Endothelial cell (in vitro differentiated cells): ENCODE measurements at regions not wholly inside any gene's neighbourhood (a gene's known extent, or its start where the extent isn't known, plus 50 kb on each side); places are given as distances from the start of the nearest gene placed in this dataset.

Experiments
- DNase-seq: peaks from one replicate; pipeline ENCODE4 v3.0.0; 2021; ENCODE audit warnings: low spot score
- H3K27ac Mint-ChIP-seq: one replicate; pipeline ENCODE4 v1.8.0; 2021; ENCODE audit warnings: mixed read lengths, inconsistent platforms; ENCODE audit not compliant: unreplicated experiment
- H3K27me3 Mint-ChIP-seq: one replicate; pipeline ENCODE4 v1.8.0; 2021; ENCODE audit warnings: mild to moderate bottlenecking, moderate library complexity, mixed read lengths, inconsistent platforms; ENCODE audit not compliant: unreplicated experiment
- H3K36me3 Mint-ChIP-seq: one replicate; pipeline ENCODE4 v1.8.0; 2021; ENCODE audit warnings: mild to moderate bottlenecking, low read depth, mixed read lengths, inconsistent platforms; ENCODE audit not compliant: unreplicated experiment
- H3K4me1 Mint-ChIP-seq: one replicate; pipeline ENCODE4 v1.8.0; 2021; ENCODE audit warnings: mild to moderate bottlenecking, mixed read lengths, inconsistent platforms; ENCODE audit not compliant: unreplicated experiment
- H3K4me3 Mint-ChIP-seq: one replicate; pipeline ENCODE4 v1.8.0; 2021; ENCODE audit warnings: mild to moderate bottlenecking, mixed read lengths, inconsistent platforms; ENCODE audit not compliant: unreplicated experiment
- H3K9me3 Mint-ChIP-seq: one replicate; pipeline ENCODE4 v1.8.0; 2021; ENCODE audit warnings: mixed read lengths, inconsistent platforms; ENCODE audit not compliant: unreplicated experiment
- CTCF ChIP-seq: fragments of 200-600 bp; sonication (generic); IDR thresholded peaks from one replicate; pipeline ENCODE4 v1.5.0; 2021; ENCODE audit warnings: antibody characterized with exemption; ENCODE audit not compliant: unreplicated experiment

DNA sequence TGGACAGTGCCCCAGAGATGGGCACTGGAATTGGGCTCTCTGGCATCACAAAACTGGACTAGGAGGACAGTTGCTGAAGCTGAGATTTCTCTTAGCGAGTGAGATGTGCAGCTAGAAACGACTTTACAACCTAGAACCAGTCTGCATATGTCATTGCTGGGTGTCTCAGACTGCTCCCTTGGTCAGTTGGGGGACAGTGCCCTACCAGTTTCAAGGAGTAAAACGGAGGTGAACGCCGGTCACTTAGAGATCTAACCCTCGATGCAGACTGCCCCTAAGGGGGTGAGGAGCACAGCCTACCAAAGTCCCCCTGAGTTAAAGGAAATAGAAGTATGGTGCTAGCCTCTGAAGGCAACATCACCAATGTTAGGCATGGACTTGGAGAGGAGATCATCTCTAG lies 704.4 kb upstream of the CDH9 start:
- peaks cover 9% of the 10 kb centered on the region for H3K27me3 Mint-ChIP-seq
- no peak overlapping the region for H3K4me3 Mint-ChIP-seq
- H3K36me3 Mint-ChIP-seq: no peaks in the 10 kb centered on the region
- no peaks in the 10 kb centered on the region for H3K4me1 Mint-ChIP-seq
- DNase-seq: no peak
- no peak for TF ChIP-seq CTCF
- H3K9me3 Mint-ChIP-seq: no peaks in the 10 kb centered on the region
- H3K27ac Mint-ChIP-seq: no peak overlapping the region

GRCh38 chr5:27734838-27735237 lies 696.5 kb upstream of the CDH9 start:
- DNase-seq: no peak
- Mint-ChIP-seq H3K27ac (no peak overlapping the region), H3K4me3 (no peak overlapping the region), H3K27me3 (no peaks in the 10 kb centered on the region), H3K4me1 (peaks cover 3% of the 10 kb centered on the region), H3K36me3 (no peaks in the 10 kb centered on the region), H3K9me3 (no peaks in the 10 kb centered on the region)
- TF ChIP-seq CTCF: no peak

- H3K9me3 Mint-ChIP-seq: no peaks in the 10 kb centered on the region
- no peak overlapping the region for H3K4me3 Mint-ChIP-seq
- H3K27ac Mint-ChIP-seq: no peak overlapping the region
- no peaks in the 10 kb centered on the region for H3K36me3 Mint-ChIP-seq
- no peak for TF ChIP-seq CTCF
- peaks cover 3% of the 10 kb centered on the region for H3K4me1 Mint-ChIP-seq
- DNase-seq: no peak
- H3K27me3 Mint-ChIP-seq: no peaks in the 10 kb centered on the region
Measured at GRCh38 chr5:27733237-27733636, 694.9 kb upstream of the CDH9 start.

DNA sequence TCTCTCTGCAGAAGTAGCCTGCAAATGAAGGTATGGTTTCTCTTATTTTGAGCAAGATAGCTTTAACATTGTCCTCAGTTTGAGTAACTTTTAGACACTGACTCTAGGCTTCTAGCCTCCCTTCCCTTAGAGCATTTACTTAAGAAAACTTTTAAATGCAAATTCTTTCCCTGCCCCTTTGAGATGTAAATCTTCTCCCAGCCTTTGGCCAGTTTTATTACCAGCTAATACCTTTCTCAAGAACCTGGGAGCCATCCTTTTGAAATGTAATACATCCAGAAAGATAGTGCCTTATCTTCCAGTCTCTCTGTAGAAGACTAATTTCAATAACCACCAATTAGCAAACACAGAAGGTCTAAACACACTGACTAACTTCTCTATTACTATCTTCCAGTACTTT lies 688.9 kb upstream of the CDH9 start:
- H3K4me1 Mint-ChIP-seq: no peaks in the 10 kb centered on the region
- no peaks in the 10 kb centered on the region for H3K27me3 Mint-ChIP-seq
- no peak for TF ChIP-seq CTCF
- H3K27ac Mint-ChIP-seq: no peak overlapping the region
- no peak for DNase-seq
- H3K9me3 Mint-ChIP-seq: no peaks in the 10 kb centered on the region
- H3K4me3 Mint-ChIP-seq: no peak overlapping the region
- H3K36me3 Mint-ChIP-seq: no peaks in the 10 kb centered on the region

DNA sequence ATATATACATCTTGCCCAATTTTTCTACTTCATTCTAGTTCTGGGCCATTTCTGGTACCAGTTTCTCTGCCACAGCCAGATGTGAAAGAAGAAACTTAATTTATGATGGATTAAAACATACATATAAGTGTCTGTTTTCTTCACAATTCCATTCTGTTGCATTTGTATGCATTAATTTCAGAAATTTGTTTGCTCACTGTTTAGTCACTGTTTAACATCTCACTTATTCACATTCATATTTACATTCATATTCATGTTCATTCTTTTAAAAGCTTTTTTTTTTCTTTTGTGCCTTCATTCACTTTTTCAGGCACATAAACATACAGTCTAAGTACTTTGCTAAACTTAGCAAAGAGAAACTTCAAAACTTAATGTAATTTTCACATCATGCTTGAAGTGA lies 684.0 kb upstream of the CDH9 start:
- Mint-ChIP-seq H3K27me3 (peaks cover 1% of the 10 kb centered on the region), H3K4me3 (no peak overlapping the region), H3K4me1 (no peaks in the 10 kb centered on the region), H3K27ac (no peak overlapping the region), H3K9me3 (no peaks in the 10 kb centered on the region), H3K36me3 (no peaks in the 10 kb centered on the region)
- TF ChIP-seq CTCF: no peak
- no peak for DNase-seq
